Ishikawa (cell line): ENCODE measurements at regions not wholly inside any gene's neighbourhood (a gene's known extent, or its start where the extent isn't known, plus 50 kb on each side); places are given as distances from the start of the nearest gene placed in this dataset.

Experiments
- CEBPB ChIP-seq: IDR thresholded peaks from 2 replicates; pipeline ENCODE4 v1.6.1; 2012
- CREB1 ChIP-seq: IDR thresholded peaks from 2 replicates; pipeline ENCODE4 v1.6.1; 2012; ENCODE audit warnings: low read depth
- EGR1 ChIP-seq: IDR thresholded peaks from 2 replicates; pipeline ENCODE4 v1.6.1; 2012
- EP300 ChIP-seq: IDR thresholded peaks from 2 replicates; pipeline ENCODE4 v1.6.1; 2012; ENCODE audit warnings: borderline replicate concordance
- FOXM1 ChIP-seq: IDR thresholded peaks from 2 replicates; pipeline ENCODE4 v1.6.1; 2012; ENCODE audit warnings: low read depth, borderline replicate concordance
- MAX ChIP-seq: IDR thresholded peaks from 2 replicates; pipeline ENCODE4 v1.6.1; 2012
- NFIC ChIP-seq: IDR thresholded peaks from 2 replicates; pipeline ENCODE4 v1.6.1; 2012
- RAD21 ChIP-seq: IDR thresholded peaks from 2 replicates; pipeline ENCODE4 v1.6.1; 2012; ENCODE audit warnings: low read depth
- REST ChIP-seq: IDR thresholded peaks from 2 replicates; pipeline ENCODE4 v1.6.1; 2012; ENCODE audit warnings: low read depth, mild to moderate bottlenecking
- TAF1 ChIP-seq: IDR thresholded peaks from 2 replicates; pipeline ENCODE4 v1.6.1; 2012; ENCODE audit warnings: low read depth, mild to moderate bottlenecking
- TCF12 ChIP-seq: IDR thresholded peaks from 2 replicates; pipeline ENCODE4 v1.6.1; 2012; ENCODE audit warnings: low read depth
- TEAD4 ChIP-seq: IDR thresholded peaks from 2 replicates; pipeline ENCODE4 v1.6.1; 2012
- YY1 ChIP-seq: IDR thresholded peaks from 2 replicates; pipeline ENCODE4 v1.6.1; 2012; ENCODE audit warnings: low read depth
- ZBTB7A ChIP-seq: IDR thresholded peaks from 2 replicates; pipeline ENCODE4 v1.6.1; 2012; ENCODE audit warnings: low read depth
- TF ChIP-seq, protein P1 (sequence below): IDR thresholded peaks from 2 replicates; pipeline ENCODE4 v1.6.1; 2012

GRCh38 chr15:95869920-95870319 lies 460.6 kb upstream of the NR2F2 start:
- TF ChIP-seq TEAD4: no peak
- no peak for TF ChIP-seq EGR1
- TF ChIP-seq EP300: no peak
- no peak for TF ChIP-seq FOXM1
- no peak for TF ChIP-seq REST
- no peak for TF ChIP-seq RAD21
- no peak for TF ChIP-seq MAX
- no peak for TF ChIP-seq TCF12

DNA sequence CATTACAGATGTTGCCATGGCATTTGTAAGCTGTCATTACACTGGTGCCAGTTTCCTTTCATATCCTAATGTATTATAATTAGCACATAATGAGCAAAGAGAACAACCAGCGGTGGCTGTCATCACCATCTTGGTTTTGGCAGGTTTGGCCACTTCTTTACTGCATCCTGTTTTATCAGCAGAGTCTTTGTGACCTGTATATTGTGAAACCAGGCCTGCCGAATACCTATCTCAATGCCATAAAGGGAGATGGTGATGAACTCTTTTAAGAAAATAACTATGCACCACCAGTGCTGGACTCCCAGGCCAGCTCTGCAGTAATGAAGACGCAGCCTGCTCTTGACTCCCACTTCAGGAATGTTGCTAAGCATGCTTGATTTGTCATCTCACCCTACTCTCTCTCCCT lies 458.1 kb upstream of the NR2F2 start:
- TF ChIP-seq ZBTB7A (no peak), EP300 (no peak), YY1 (no peak), CEBPB (no peak), REST (no peak), TCF12 (no peak), EGR1 (no peak), RAD21 (no peak), CREB1 (no peak), MAX (no peak), FOXM1 (no peak), TEAD4 (no peak), TAF1 (no peak), NFIC (no peak)
- TF ChIP-seq, protein P1, sequence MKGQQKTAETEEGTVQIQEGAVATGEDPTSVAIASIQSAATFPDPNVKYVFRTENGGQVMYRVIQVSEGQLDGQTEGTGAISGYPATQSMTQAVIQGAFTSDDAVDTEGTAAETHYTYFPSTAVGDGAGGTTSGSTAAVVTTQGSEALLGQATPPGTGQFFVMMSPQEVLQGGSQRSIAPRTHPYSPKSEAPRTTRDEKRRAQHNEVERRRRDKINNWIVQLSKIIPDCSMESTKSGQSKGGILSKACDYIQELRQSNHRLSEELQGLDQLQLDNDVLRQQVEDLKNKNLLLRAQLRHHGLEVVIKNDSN: no peak

GRCh38 chr15:95874637-95875036 lies 455.9 kb upstream of the NR2F2 start:
- TF ChIP-seq RAD21 (no peak), REST (no peak), TEAD4 (no peak), MAX (no peak), CREB1 (no peak), TCF12 (no peak), CEBPB (no peak), YY1 (no peak), NFIC (no peak), ZBTB7A (no peak), EGR1 (no peak), FOXM1 (no peak), TAF1 (no peak)
- TF ChIP-seq, protein P1: no peak

GRCh38 chr15:95875121-95875643 lies 455.3 kb upstream of the NR2F2 start:
- no peak for TF ChIP-seq TAF1
- TF ChIP-seq CREB1: no peak
- TF ChIP-seq REST: no peak
- no peak for TF ChIP-seq ZBTB7A
- TF ChIP-seq FOXM1: no peak
- no peak for TF ChIP-seq NFIC
- TF ChIP-seq, protein P1: no peak
- TF ChIP-seq CEBPB: no peak
- TF ChIP-seq RAD21: no peak
- no peak for TF ChIP-seq YY1
- TF ChIP-seq TCF12: no peak
- TF ChIP-seq MAX: no peak
- TF ChIP-seq EGR1: no peak
- no peak for TF ChIP-seq EP300
- no peak for TF ChIP-seq TEAD4
